ENCODE measurements at regions not wholly inside any gene's neighbourhood (a gene's known extent, or its start where the extent isn't known, plus 50 kb on each side); places are given as distances from the start of the nearest gene placed in this dataset.

- intact Hi-C loops (cut with micrococcal nuclease) = no loop called here
- Histone ChIP-seq H3K9ac (ENCODE audit: low read length) (no peak overlapping the region), H3K27me3 (replicated peaks in 1 of 4; ENCODE audit: control extremely low read depth in 1 of 4, control insufficient read depth in 3 of 4, insufficient read depth in 4 of 4, low read length in 3 of 4) (peaks cover 0 to 3% (median under 1%) of the 10 kb centered on the region in 4 experiments), H3K4me1 (ENCODE audit: control insufficient read depth in 2 of 2, insufficient read depth in 2 of 2, low read length in 2 of 2) (no peaks in the 10 kb centered on the region), H3K9me3 (ENCODE audit: control extremely low read depth in 1 of 3, control insufficient read depth in 2 of 3, insufficient read depth in 1 of 3, low read length in 2 of 3) (peaks cover 2 to 38% (median 4%) of the 10 kb centered on the region in 3 donors), H3K4me3 (ENCODE audit: control extremely low read depth in 1 of 5, extremely low read depth in 1 of 5, insufficient read depth in 1 of 5, low read depth in 2 of 5, low read length in 4 of 5) (no peak overlapping the region), H3K79me2 (ENCODE audit: control insufficient read depth, insufficient read depth, low read length) (no peaks in the 10 kb centered on the region), H3K4me2 (replicated peaks; ENCODE audit: low read depth, low read length, poor library complexity, severe bottlenecking) (no peak overlapping the region), H3K27ac (ENCODE audit: low read length in 2 of 2) (no peak overlapping the region), H4K20me1 (ENCODE audit: control insufficient read depth, insufficient read depth, low read length, poor library complexity, severe bottlenecking) (no peaks in the 10 kb centered on the region), H2AFZ (ENCODE audit: insufficient read depth, low read depth, low read length, poor library complexity, severe bottlenecking) (no peak overlapping the region), H3K36me3 (replicated peaks in 1 of 2; ENCODE audit: control extremely low read depth in 1 of 2, control insufficient read depth in 1 of 2, extremely low read depth in 1 of 2, insufficient read depth in 2 of 2, low read length in 1 of 2) (no peaks in the 10 kb centered on the region)
- H3K27ac Mint-ChIP-seq = no peak overlapping the region
- no peaks in the 10 kb centered on the region for H3K4me1 Mint-ChIP-seq
- no peaks in the 10 kb centered on the region for H3K9me3 Mint-ChIP-seq (ENCODE audit: insufficient read depth)
- peaks cover 5% of the 10 kb centered on the region for H3K27me3 Mint-ChIP-seq
- no peak overlapping the region for H3K4me3 Mint-ChIP-seq
- ATAC-seq (ENCODE audit: low read depth) (no peak), DNase-seq (no peak)
- no peak for TF ChIP-seq EZH2 (IDR thresholded peaks at IDR 0.05; ENCODE audit: borderline replicate concordance, insufficient read depth, low read depth, low read length, poor library complexity, severe bottlenecking)
- no peak for TF ChIP-seq CTCF (IDR thresholded peaks at IDR 0.05)
- ChIA-PET POLR2A (no interaction called here), CTCF (no interaction called here)
- WGBS (ENCODE audit: insufficient coverage) = 96% methylated on average over 5 of the region's 5 CpGs
Observed at GRCh38 chr14:104249706-104250105, 111.3 kb downstream of the KIF26A start.

- ATAC-seq (ENCODE audit: low read depth) (no peak), DNase-seq (no peak)
- H3K27ac Mint-ChIP-seq = no peak overlapping the region
- H3K27ac ChIP-seq (ENCODE audit: low read length in 2 of 2) = no peak overlapping the region
- no peak overlapping the region for H3K4me3 ChIP-seq (ENCODE audit: control extremely low read depth in 1 of 5, extremely low read depth in 1 of 5, insufficient read depth in 1 of 5, low read depth in 2 of 5, low read length in 4 of 5)
- H3K9me3 ChIP-seq (ENCODE audit: control extremely low read depth in 1 of 3, control insufficient read depth in 2 of 3, insufficient read depth in 1 of 3, low read length in 2 of 3) = peaks cover 2 to 33% (median 4%) of the 10 kb centered on the region in 3 donors
- H3K4me3 Mint-ChIP-seq = no peak overlapping the region
- no peaks in the 10 kb centered on the region for H3K79me2 ChIP-seq (ENCODE audit: control insufficient read depth, insufficient read depth, low read length)
- intact Hi-C loops (cut with micrococcal nuclease) = no loop called here
- peaks cover 5% of the 10 kb centered on the region for H3K27me3 Mint-ChIP-seq
- POLR2A ChIA-PET = no interaction called here
- H3K9me3 Mint-ChIP-seq (ENCODE audit: insufficient read depth) = no peaks in the 10 kb centered on the region
- TF ChIP-seq CTCF (IDR thresholded peaks at IDR 0.05) = no peak
- TF ChIP-seq EZH2 (IDR thresholded peaks at IDR 0.05; ENCODE audit: borderline replicate concordance, insufficient read depth, low read depth, low read length, poor library complexity, severe bottlenecking) = no peak
- no peak overlapping the region for H3K9ac ChIP-seq (ENCODE audit: low read length)
- H3K36me3 ChIP-seq (replicated peaks in 1 of 2; ENCODE audit: control extremely low read depth in 1 of 2, control insufficient read depth in 1 of 2, extremely low read depth in 1 of 2, insufficient read depth in 2 of 2, low read length in 1 of 2) = no peaks in the 10 kb centered on the region
- 93% methylated on average over 6 of the region's 8 CpGs for WGBS (ENCODE audit: insufficient coverage)
- H4K20me1 ChIP-seq (ENCODE audit: control insufficient read depth, insufficient read depth, low read length, poor library complexity, severe bottlenecking) = no peaks in the 10 kb centered on the region
- no peak overlapping the region for H2AFZ ChIP-seq (ENCODE audit: insufficient read depth, low read depth, low read length, poor library complexity, severe bottlenecking)
- no peaks in the 10 kb centered on the region for H3K4me1 ChIP-seq (ENCODE audit: control insufficient read depth in 2 of 2, insufficient read depth in 2 of 2, low read length in 2 of 2)
- CTCF ChIA-PET = no interaction called here
- no peaks in the 10 kb centered on the region for H3K4me1 Mint-ChIP-seq
- H3K27me3 ChIP-seq (replicated peaks in 1 of 4; ENCODE audit: control extremely low read depth in 1 of 4, control insufficient read depth in 3 of 4, insufficient read depth in 4 of 4, low read length in 3 of 4) = peaks cover 0 to 6% (median 2%) of the 10 kb centered on the region in 4 experiments
- H3K4me2 ChIP-seq (replicated peaks; ENCODE audit: low read depth, low read length, poor library complexity, severe bottlenecking) = no peak overlapping the region
Observed at GRCh38 chr14:104250175-104250574, 111.8 kb downstream of the KIF26A start.
